Prostate gland (tissue), 2 donors: ENCODE measurements at regions not wholly inside any gene's neighbourhood (a gene's known extent, or its start where the extent isn't known, plus 50 kb on each side); places are given as distances from the start of the nearest gene placed in this dataset.

Source experiments
- DNase-seq: peaks from one replicate; pipeline ENCODE4 v3.0.0-alpha.2; 2019; ENCODE audit warnings: low spot score
- H3K27ac ChIP-seq, 2 donors: fragments of 200-600 bp; sonication (generic); 2 replicates each; pipeline ENCODE4 v1.5.1; 2017 to 2019
- H3K27me3 ChIP-seq: fragments of 200-600 bp; sonication (generic); replicated peaks from 2 replicates; pipeline ENCODE4 v1.5.1; 2019; ENCODE audit not compliant: insufficient read depth
- H3K36me3 ChIP-seq, 2 donors: fragments of 200-600 bp; sonication (generic); 1 replicate in 1 of 2; 2 replicates in 1 of 2; pipeline versions ENCODE4 v1.5.1 to v1.8.1; 2017 to 2019
- H3K4me1 ChIP-seq: fragments of 200-600 bp; sonication (generic); replicated peaks from 2 replicates; pipeline ENCODE4 v1.5.1; 2019
- H3K4me3 ChIP-seq, 2 donors: fragments of 200-600 bp; sonication (generic); 2 replicates each; pipeline ENCODE4 v1.5.1; 2017 to 2019
- H3K9me3 ChIP-seq: fragments of 200-600 bp; sonication (generic); 2 replicates; pipeline ENCODE4 v1.5.1; 2017
- POLR2A ChIP-seq: fragments of 450-650 bp; IDR thresholded peaks from one replicate; pipeline ENCODE4 v1.6.1; 2016; ENCODE audit warnings: antibody characterized with exemption, mild to moderate bottlenecking
- POLR2AphosphoS5 ChIP-seq: sonication (generic); formaldehyde crosslinking; IDR thresholded peaks from one replicate; pipeline ENCODE4 v1.6.1; 2017; ENCODE audit warnings: antibody characterized with exemption
- WGBS: methylation state at CpG from one replicate; pipeline ENCODE4 v1.1.5; 2018; 5-methylcytosine and 5-hydroxymethylcytosine counted together
- intact Hi-C: fragments of 100-400 bp; cut with DNase I; formaldehyde crosslinking; loops from one replicate; pipeline ENCODE4 v1.14.2; 2022
- TF ChIP-seq, protein P1 (sequence below), 4 experiments: fragments of 200-600 bp in 2 of 4; fragments of 450-650 bp in 2 of 4; sonication (generic) in 2 of 4; IDR thresholded peaks; 1 replicate in 3 of 4; 2 replicates in 1 of 4; pipeline ENCODE4 v1.5.1; 2016 to 2019; ENCODE audit warnings: antibody characterized with exemption in 4 of 4, mild to moderate bottlenecking in 2 of 4, moderate library complexity in 2 of 4

GRCh38 chr4:19829101-19829500 is 422.6 kb upstream of the SLIT2 start:
- 94% methylated on average over 4 of the region's 4 CpGs for WGBS
- no peak overlapping the region for H3K27ac ChIP-seq
- no peaks in the 10 kb centered on the region for H3K9me3 ChIP-seq
- H3K4me1 ChIP-seq: no peaks in the 10 kb centered on the region
- no peak overlapping the region for H3K4me3 ChIP-seq
- no peaks in the 10 kb centered on the region for H3K27me3 ChIP-seq
- TF ChIP-seq, protein P1, sequence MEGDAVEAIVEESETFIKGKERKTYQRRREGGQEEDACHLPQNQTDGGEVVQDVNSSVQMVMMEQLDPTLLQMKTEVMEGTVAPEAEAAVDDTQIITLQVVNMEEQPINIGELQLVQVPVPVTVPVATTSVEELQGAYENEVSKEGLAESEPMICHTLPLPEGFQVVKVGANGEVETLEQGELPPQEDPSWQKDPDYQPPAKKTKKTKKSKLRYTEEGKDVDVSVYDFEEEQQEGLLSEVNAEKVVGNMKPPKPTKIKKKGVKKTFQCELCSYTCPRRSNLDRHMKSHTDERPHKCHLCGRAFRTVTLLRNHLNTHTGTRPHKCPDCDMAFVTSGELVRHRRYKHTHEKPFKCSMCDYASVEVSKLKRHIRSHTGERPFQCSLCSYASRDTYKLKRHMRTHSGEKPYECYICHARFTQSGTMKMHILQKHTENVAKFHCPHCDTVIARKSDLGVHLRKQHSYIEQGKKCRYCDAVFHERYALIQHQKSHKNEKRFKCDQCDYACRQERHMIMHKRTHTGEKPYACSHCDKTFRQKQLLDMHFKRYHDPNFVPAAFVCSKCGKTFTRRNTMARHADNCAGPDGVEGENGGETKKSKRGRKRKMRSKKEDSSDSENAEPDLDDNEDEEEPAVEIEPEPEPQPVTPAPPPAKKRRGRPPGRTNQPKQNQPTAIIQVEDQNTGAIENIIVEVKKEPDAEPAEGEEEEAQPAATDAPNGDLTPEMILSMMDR (IDR thresholded peaks at IDR 0.05): no peak
- TF ChIP-seq POLR2AphosphoS5 (no peak), POLR2A (no peak)
- no peaks in the 10 kb centered on the region for H3K36me3 ChIP-seq
- no peak for DNase-seq
- intact Hi-C loops: no loop called here

DNA sequence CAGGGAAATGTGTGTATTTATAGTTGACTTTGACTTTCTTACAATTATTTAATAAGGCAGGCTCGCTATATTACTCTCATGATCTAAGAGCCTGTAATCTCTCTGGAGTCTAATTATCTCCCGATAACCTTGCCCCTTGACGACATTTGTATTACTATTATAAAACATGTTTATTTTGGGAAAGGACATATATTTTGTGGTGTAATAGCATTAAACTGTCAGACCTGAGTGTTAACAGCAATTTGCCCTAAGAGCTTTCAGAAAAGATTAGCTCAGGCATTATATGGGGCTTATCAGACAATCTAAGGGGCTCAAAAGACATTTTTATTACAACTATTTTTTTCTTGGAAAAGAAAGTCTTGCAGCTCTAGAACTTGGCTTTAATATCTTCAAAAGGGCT is 427.9 kb upstream of the SLIT2 start:
- DNase-seq: no peak
- H3K27ac ChIP-seq: no peak overlapping the region
- 15% methylated on average over 3 of the region's 3 CpGs for WGBS
- intact Hi-C loops: no loop called here
- no peak overlapping the region for H3K4me3 ChIP-seq
- no peaks in the 10 kb centered on the region for H3K36me3 ChIP-seq
- H3K4me1 ChIP-seq: no peaks in the 10 kb centered on the region
- TF ChIP-seq POLR2AphosphoS5: no peak
- no peak for TF ChIP-seq POLR2A
- TF ChIP-seq, protein P1 (IDR thresholded peaks at IDR 0.05): no peak
- H3K27me3 ChIP-seq: no peaks in the 10 kb centered on the region
- H3K9me3 ChIP-seq: no peaks in the 10 kb centered on the region

DNA sequence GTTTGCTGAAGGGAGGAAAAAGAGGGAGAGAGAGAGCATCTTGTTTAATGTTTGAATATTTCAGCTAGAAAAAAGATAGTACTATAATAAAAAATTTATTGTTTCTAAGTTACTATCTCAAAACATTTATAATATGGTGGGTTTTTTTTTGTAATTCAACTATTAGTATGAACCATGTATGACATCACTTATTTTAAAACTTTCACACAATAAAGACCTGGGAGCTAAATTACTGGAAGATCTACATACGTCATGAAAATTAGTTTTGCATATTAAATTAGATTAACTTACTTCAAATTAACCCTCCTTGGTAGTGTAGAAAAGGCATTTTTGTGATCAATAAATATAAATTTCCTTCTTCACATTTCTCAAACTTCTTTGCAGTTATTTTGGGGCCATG is 432.0 kb upstream of the SLIT2 start:
- intact Hi-C loops: no loop called here
- no peak for DNase-seq
- H3K4me3 ChIP-seq: no peak overlapping the region
- H3K27me3 ChIP-seq: no peaks in the 10 kb centered on the region
- whole genome bisulfite sequencing: 91% methylated on average over 1 of the region's 1 CpG
- no peaks in the 10 kb centered on the region for H3K36me3 ChIP-seq
- TF ChIP-seq POLR2AphosphoS5 (no peak), POLR2A (no peak)
- TF ChIP-seq, protein P1 (IDR thresholded peaks at IDR 0.05): no peak
- H3K4me1 ChIP-seq: no peaks in the 10 kb centered on the region
- no peaks in the 10 kb centered on the region for H3K9me3 ChIP-seq
- no peak overlapping the region for H3K27ac ChIP-seq

- 77% methylated on average over 1 of the region's 1 CpG for WGBS
- TF ChIP-seq POLR2AphosphoS5 (no peak), POLR2A (no peak)
- TF ChIP-seq, protein P1 (IDR thresholded peaks at IDR 0.05): no peak
- intact Hi-C loops: no loop called here
These were observed 441.7 kb upstream of the SLIT2 start for GRCh38 chr4:19809989-19810388.

DNA sequence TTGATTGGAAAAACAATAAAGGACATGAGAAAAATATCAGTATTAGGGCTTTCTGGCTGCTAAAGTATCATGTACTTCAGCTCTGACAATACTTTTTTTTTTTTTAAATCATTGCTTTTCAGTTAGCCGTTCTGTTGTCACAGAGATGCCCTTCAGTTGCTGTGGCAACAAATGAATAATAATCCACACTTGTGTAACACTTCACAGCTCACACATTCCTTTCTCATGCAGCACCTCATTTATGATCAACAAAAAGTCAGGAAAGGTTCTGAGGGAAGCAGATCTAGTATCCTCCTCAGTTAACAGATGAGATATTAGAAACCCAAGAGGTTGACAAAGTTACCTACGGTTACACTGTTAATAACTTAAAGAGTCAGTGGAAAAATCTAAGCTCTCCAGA is 444.2 kb upstream of the SLIT2 start:
- intact Hi-C loops: no loop called here
- Histone ChIP-seq H3K4me3 (no peak overlapping the region), H3K36me3 (no peaks in the 10 kb centered on the region), H3K4me1 (no peaks in the 10 kb centered on the region), H3K27me3 (no peaks in the 10 kb centered on the region), H3K9me3 (no peaks in the 10 kb centered on the region), H3K27ac (no peak overlapping the region)
- TF ChIP-seq POLR2A: no peak
- no peak for TF ChIP-seq POLR2AphosphoS5
- TF ChIP-seq, protein P1 (IDR thresholded peaks at IDR 0.05): no peak
- WGBS: 54% methylated on average over 2 of the region's 2 CpGs
- DNase-seq: no peak

More at GRCh38 chr4:19809989-19810388, 441.7 kb upstream of the SLIT2 start:
- DNase-seq: no peak
- H3K9me3 ChIP-seq: no peaks in the 10 kb centered on the region
- H3K4me1 ChIP-seq: no peaks in the 10 kb centered on the region
- no peaks in the 10 kb centered on the region for H3K36me3 ChIP-seq
- H3K27ac ChIP-seq: no peak overlapping the region
- H3K4me3 ChIP-seq: no peak overlapping the region
- H3K27me3 ChIP-seq: no peaks in the 10 kb centered on the region
